WTC11 (cell line): ENCODE measurements at regions not wholly inside any gene's neighbourhood (a gene's known extent, or its start where the extent isn't known, plus 50 kb on each side); places are given as distances from the start of the nearest gene placed in this dataset.

Experiments used
- ATAC-seq: fragments of 200-7000 bp; cut with Tn5 transposase; 2 replicates; pipeline ENCODE4 v1.10.0; 2021; ENCODE audit warnings: mild to moderate bottlenecking, moderate library complexity
- CTCF ChIA-PET: fragments of 300-600 bp; sonication (Branson Sonifier 250); formaldehyde crosslinking; loops from one replicate; lab custom pipeline; 2021; ENCODE audit warnings: antibody characterized with exemption; lab: Charles Lee
- POLR2A ChIA-PET: fragments of 350-600 bp; sonication (Branson Sonifier 250); formaldehyde crosslinking; loops from one replicate; lab custom pipeline; 2021; ENCODE audit warnings: antibody characterized with exemption; lab: Charles Lee
- DNase-seq: peaks from one replicate; pipeline ENCODE4 v3.0.0; 2021; ENCODE audit warnings: low spot score
- H3K27ac Mint-ChIP-seq: 2 replicates; pipeline ENCODE4 v1.8.0; 2021; ENCODE audit warnings: mixed read lengths
- H3K27me3 Mint-ChIP-seq: 2 replicates; pipeline ENCODE4 v1.8.0; 2021; ENCODE audit warnings: low read depth, mild to moderate bottlenecking, moderate library complexity, mixed read lengths
- H3K36me3 Mint-ChIP-seq: 2 replicates; pipeline ENCODE4 v1.8.0; 2021; ENCODE audit warnings: mixed read lengths
- H3K4me1 Mint-ChIP-seq: 2 replicates; pipeline ENCODE4 v1.8.0; 2022; ENCODE audit warnings: mixed read lengths
- H3K4me3 Mint-ChIP-seq: 2 replicates; pipeline ENCODE4 v1.8.0; 2021; ENCODE audit warnings: mild to moderate bottlenecking, moderate library complexity, mixed read lengths
- H3K9me3 Mint-ChIP-seq: 2 replicates; pipeline ENCODE4 v1.8.0; 2021; ENCODE audit warnings: mixed read lengths
- AR ChIP-seq: fragments of 250-450 bp; sonication (Bioruptor Pico); IDR thresholded peaks from 2 replicates; pipeline ENCODE4 v1.9.0; 2021; ENCODE audit warnings: mild to moderate bottlenecking
- CREM ChIP-seq: sonication (generic); formaldehyde crosslinking; IDR thresholded peaks from 2 replicates; pipeline ENCODE4 v1.8.1; 2022; ENCODE audit warnings: mild to moderate bottlenecking, missing genetic modification reagents, moderate library complexity
- ESRRA ChIP-seq: sonication (generic); formaldehyde crosslinking; IDR thresholded peaks from 2 replicates; pipeline ENCODE4 v1.8.1; 2022; ENCODE audit warnings: mild to moderate bottlenecking, missing genetic modification reagents, borderline replicate concordance
- FOXK1 ChIP-seq: sonication (generic); formaldehyde crosslinking; IDR thresholded peaks from 2 replicates; pipeline ENCODE4 v1.8.0; 2022; ENCODE audit warnings: mild to moderate bottlenecking, moderate library complexity, missing genetic modification reagents
- FOXP4 ChIP-seq: sonication (generic); formaldehyde crosslinking; IDR thresholded peaks from 2 replicates; pipeline ENCODE4 v1.8.0; 2022; ENCODE audit warnings: mild to moderate bottlenecking, missing genetic modification reagents
- IRF2 ChIP-seq: sonication (generic); formaldehyde crosslinking; IDR thresholded peaks from 2 replicates; pipeline ENCODE4 v1.8.0; 2022; ENCODE audit warnings: low read depth, missing genetic modification reagents, borderline replicate concordance
- NR1H2 ChIP-seq: sonication (generic); formaldehyde crosslinking; IDR thresholded peaks from 2 replicates; pipeline ENCODE4 v1.9.0; 2021; ENCODE audit warnings: mild to moderate bottlenecking, moderate library complexity, missing genetic modification reagents
- PRRX2 ChIP-seq: fragments of 250-450 bp; sonication (Bioruptor Pico); IDR thresholded peaks from 2 replicates; pipeline ENCODE4 v1.8.0; 2021; ENCODE audit warnings: mild to moderate bottlenecking
- RORB ChIP-seq: fragments of 250-450 bp; sonication (Bioruptor Pico); IDR thresholded peaks from 2 replicates; pipeline ENCODE4 v1.9.0; 2021; ENCODE audit warnings: mild to moderate bottlenecking
- SMAD3 ChIP-seq: sonication (generic); formaldehyde crosslinking; IDR thresholded peaks from 2 replicates; pipeline ENCODE4 v1.8.0; 2022; ENCODE audit warnings: missing genetic modification reagents, mild to moderate bottlenecking, borderline replicate concordance
- SP1 ChIP-seq: sonication (generic); formaldehyde crosslinking; conservative IDR thresholded peaks from 2 replicates; pipeline ENCODE4 v1.8.1; 2022; ENCODE audit warnings: missing genetic modification reagents
- TCF7 ChIP-seq: sonication (generic); formaldehyde crosslinking; IDR thresholded peaks from 2 replicates; pipeline ENCODE4 v1.8.0; 2022; ENCODE audit warnings: mild to moderate bottlenecking, low read depth, missing genetic modification reagents, moderate library complexity
- ZNF138 ChIP-seq: sonication (generic); formaldehyde crosslinking; conservative IDR thresholded peaks from 2 replicates; pipeline ENCODE4 v1.8.1; 2022; ENCODE audit warnings: mild to moderate bottlenecking, moderate library complexity, missing genetic modification reagents
- ZNF423 ChIP-seq: fragments of 250-450 bp; sonication (Bioruptor Pico); IDR thresholded peaks from 2 replicates; pipeline ENCODE4 v2.1.2; 2022; ENCODE audit warnings: mild to moderate bottlenecking, moderate library complexity
- TF ChIP-seq, protein P1 (sequence below): sonication (generic); formaldehyde crosslinking; IDR thresholded peaks from 2 replicates; pipeline ENCODE4 v1.8.1; 2022; ENCODE audit warnings: missing genetic modification reagents, borderline replicate concordance
- TF ChIP-seq, protein P2 (sequence below): sonication (generic); formaldehyde crosslinking; IDR thresholded peaks from 2 replicates; pipeline ENCODE4 v1.8.1; 2022; ENCODE audit warnings: mild to moderate bottlenecking, moderate library complexity, missing genetic modification reagents
- TF ChIP-seq, protein P3 (sequence below): fragments of 200-600 bp; IDR thresholded peaks from 2 replicates; pipeline ENCODE4 v1.8.0; 2022; ENCODE audit warnings: antibody characterized with exemption

DNA sequence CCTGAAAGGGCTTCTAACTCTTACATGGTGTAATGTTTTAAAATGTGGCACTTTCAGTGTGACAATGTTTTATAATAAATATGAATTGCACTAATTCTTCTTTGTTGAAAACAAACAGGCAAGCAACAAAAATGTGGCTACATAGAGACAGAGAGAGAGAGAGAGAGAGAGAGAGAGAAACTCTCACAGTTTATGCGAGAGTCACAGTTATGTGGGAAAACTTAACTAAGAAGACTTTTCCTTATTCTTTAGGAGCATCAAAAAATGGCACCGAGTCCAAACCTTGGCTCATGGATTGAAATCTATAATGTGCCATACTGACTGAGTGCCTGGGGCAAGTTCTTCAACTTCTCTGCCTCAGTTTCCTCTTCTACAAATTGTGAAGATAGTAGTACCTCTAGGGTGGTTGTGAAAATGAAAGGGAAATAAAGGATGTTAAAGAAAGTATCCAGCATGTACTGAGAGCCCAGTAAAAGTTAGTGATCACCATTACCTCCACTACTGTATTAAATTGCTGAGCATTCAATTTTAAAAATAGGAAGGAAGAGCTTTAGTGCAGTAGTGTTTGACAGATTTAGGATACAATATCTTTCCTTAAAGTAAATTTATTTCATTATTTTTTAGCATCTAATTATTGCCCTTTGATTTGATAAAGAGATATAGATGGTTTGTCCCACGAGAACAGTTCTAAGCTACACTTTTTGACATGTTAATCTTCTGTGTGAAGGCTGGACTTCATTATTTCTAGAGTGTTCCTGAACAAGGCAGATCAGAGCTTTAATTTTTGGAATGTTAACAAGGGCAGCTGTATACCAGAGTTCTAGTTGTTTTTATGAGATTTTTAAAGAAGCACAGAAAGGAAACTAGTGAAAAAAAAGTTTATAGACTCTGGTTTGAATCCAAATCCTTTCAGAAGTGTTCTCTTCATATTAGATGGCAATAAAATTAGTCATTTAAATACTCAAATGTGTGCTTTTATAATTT lies 187.5 kb upstream of the ANK2 start (continued):
- no peak for TF ChIP-seq CREM (CRISPR knock-in tag)
- TF ChIP-seq, all 79 proteins: peak for 0

DNA sequence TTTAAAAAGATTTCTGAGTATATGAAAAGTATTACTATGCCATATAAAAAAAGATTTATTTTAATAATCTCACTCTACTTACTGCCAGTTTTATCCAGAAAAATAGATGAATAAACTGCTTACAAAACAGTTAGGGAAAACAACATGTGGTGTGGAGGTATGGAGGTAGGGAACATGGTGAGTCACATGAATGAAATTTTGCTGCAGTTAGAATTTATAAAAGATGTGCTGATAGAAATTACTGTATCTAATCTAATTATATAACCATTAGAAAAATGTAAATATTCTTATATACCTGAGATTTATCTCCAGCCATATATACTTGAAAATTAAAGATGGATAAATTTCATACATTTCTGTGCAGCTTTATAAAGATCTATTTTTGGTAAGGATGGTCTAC lies 184.0 kb upstream of the ANK2 start:
- no peak overlapping the region for H3K27ac Mint-ChIP-seq
- no peak for TF ChIP-seq PRRX2 (CRISPR knock-in tag)
- no peak for TF ChIP-seq TCF7 (CRISPR knock-in tag)
- no peak for TF ChIP-seq NR1H2 (CRISPR knock-in tag)
- no peak for TF ChIP-seq AR (CRISPR knock-in tag)
- TF ChIP-seq, protein P1, sequence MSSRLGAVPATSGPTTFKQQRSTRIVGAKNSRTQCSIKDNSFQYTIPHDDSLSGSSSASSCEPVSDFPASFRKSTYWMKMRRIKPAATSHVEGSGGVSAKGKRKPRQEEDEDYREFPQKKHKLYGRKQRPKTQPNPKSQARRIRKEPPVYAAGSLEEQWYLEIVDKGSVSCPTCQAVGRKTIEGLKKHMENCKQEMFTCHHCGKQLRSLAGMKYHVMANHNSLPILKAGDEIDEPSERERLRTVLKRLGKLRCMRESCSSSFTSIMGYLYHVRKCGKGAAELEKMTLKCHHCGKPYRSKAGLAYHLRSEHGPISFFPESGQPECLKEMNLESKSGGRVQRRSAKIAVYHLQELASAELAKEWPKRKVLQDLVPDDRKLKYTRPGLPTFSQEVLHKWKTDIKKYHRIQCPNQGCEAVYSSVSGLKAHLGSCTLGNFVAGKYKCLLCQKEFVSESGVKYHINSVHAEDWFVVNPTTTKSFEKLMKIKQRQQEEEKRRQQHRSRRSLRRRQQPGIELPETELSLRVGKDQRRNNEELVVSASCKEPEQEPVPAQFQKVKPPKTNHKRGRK (CRISPR knock-in tag): no peak
- no peak for TF ChIP-seq RORB (CRISPR knock-in tag)
- TF ChIP-seq ESRRA (CRISPR knock-in tag): no peak
- no peak overlapping the region for H3K4me3 Mint-ChIP-seq
- no peak for DNase-seq
- H3K9me3 Mint-ChIP-seq: peaks cover 3% of the 10 kb centered on the region; the same call in 1 of the 2 replicates
- no peak for ATAC-seq
- peaks cover 3% of the 10 kb centered on the region; the same call in 1 of the 2 replicates for H3K36me3 Mint-ChIP-seq
- H3K4me1 Mint-ChIP-seq: peaks cover 38% of the 10 kb centered on the region
- H3K27me3 Mint-ChIP-seq: no peaks in the 10 kb centered on the region
- CTCF ChIA-PET: no interaction called here
- POLR2A ChIA-PET: no interaction called here

DNA sequence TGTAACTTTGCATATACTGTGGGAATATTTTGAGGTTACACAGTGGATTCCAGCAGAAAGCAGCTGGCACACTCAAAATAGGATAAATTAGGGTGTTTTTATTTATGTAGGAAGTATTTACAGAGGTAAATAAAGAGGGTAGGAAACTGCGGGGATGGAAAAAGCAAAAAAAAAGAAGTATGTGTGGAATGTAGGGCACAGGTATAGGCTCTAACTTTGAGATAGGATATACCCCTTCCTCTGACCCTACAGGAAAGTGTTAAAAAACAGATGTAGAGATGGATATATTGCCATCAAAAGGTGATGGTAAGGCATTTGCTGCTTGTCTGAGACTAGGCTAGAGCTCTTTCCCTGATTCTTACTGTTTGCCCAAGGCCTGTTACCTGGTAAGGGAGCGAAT lies 173.1 kb upstream of the ANK2 start:
- no peak for TF ChIP-seq FOXK1 (CRISPR knock-in tag)
- TF ChIP-seq ZNF138 (CRISPR knock-in tag): no peak
- TF ChIP-seq ZNF423 (CRISPR knock-in tag): no peak
- TF ChIP-seq, protein P2, sequence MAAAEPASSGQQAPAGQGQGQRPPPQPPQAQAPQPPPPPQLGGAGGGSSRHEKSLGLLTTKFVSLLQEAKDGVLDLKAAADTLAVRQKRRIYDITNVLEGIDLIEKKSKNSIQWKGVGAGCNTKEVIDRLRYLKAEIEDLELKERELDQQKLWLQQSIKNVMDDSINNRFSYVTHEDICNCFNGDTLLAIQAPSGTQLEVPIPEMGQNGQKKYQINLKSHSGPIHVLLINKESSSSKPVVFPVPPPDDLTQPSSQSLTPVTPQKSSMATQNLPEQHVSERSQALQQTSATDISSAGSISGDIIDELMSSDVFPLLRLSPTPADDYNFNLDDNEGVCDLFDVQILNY (CRISPR knock-in tag): no peak
- TF ChIP-seq IRF2 (CRISPR knock-in tag): no peak
- TF ChIP-seq FOXP4 (CRISPR knock-in tag): no peak
- TF ChIP-seq, protein P3, sequence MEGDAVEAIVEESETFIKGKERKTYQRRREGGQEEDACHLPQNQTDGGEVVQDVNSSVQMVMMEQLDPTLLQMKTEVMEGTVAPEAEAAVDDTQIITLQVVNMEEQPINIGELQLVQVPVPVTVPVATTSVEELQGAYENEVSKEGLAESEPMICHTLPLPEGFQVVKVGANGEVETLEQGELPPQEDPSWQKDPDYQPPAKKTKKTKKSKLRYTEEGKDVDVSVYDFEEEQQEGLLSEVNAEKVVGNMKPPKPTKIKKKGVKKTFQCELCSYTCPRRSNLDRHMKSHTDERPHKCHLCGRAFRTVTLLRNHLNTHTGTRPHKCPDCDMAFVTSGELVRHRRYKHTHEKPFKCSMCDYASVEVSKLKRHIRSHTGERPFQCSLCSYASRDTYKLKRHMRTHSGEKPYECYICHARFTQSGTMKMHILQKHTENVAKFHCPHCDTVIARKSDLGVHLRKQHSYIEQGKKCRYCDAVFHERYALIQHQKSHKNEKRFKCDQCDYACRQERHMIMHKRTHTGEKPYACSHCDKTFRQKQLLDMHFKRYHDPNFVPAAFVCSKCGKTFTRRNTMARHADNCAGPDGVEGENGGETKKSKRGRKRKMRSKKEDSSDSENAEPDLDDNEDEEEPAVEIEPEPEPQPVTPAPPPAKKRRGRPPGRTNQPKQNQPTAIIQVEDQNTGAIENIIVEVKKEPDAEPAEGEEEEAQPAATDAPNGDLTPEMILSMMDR: no peak
- TF ChIP-seq SP1 (CRISPR knock-in tag): no peak
- TF ChIP-seq SMAD3 (CRISPR knock-in tag): no peak
- no peaks in the 10 kb centered on the region for H3K27me3 Mint-ChIP-seq
- POLR2A ChIA-PET: no interaction called here
- peaks cover 10% of the 10 kb centered on the region; the same call in 1 of the 2 replicates for H3K9me3 Mint-ChIP-seq
- ATAC-seq (peak; percentile 81), DNase-seq (no peak)
- H3K36me3 Mint-ChIP-seq: peaks cover 6% of the 10 kb centered on the region; the same call in 1 of the 2 replicates
- no peak overlapping the region for H3K4me3 Mint-ChIP-seq
- H3K27ac Mint-ChIP-seq: no peak overlapping the region
- peaks cover 30% of the 10 kb centered on the region for H3K4me1 Mint-ChIP-seq
- CTCF ChIA-PET: no interaction called here
